ENCODE measurements at regions not wholly inside any gene's neighbourhood (a gene's known extent, or its start where the extent isn't known, plus 50 kb on each side); places are given as distances from the start of the nearest gene placed in this dataset.

DNA sequence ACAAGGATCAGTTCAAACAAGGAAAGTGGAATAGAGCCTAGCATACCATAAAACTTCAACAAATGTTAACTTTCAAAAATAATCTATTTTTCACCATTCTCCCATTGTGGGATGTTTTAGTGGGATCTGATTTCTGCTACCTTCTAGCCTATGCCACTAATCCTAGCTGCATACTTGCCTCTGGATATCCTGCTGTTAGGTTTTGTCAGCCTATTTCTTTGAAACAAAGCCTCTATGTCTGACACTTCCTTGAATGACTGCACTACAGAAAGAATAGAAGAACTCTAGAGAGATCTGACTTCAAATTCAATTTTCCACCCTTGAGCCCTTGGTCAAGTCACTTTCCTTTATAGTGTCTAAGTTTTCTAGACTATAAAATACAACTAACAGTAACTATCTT is 291.5 kb downstream of the PTH2R start:
- TF ChIP-seq, protein P1, sequence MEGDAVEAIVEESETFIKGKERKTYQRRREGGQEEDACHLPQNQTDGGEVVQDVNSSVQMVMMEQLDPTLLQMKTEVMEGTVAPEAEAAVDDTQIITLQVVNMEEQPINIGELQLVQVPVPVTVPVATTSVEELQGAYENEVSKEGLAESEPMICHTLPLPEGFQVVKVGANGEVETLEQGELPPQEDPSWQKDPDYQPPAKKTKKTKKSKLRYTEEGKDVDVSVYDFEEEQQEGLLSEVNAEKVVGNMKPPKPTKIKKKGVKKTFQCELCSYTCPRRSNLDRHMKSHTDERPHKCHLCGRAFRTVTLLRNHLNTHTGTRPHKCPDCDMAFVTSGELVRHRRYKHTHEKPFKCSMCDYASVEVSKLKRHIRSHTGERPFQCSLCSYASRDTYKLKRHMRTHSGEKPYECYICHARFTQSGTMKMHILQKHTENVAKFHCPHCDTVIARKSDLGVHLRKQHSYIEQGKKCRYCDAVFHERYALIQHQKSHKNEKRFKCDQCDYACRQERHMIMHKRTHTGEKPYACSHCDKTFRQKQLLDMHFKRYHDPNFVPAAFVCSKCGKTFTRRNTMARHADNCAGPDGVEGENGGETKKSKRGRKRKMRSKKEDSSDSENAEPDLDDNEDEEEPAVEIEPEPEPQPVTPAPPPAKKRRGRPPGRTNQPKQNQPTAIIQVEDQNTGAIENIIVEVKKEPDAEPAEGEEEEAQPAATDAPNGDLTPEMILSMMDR (IDR thresholded peaks at IDR 0.05): no peak
- TF ChIP-seq POLR2A (IDR thresholded peaks at IDR 0.05): no peak

Data from Peyer's patch (tissue), 4 donors.